A172 (cell line): ENCODE measurements at regions not wholly inside any gene's neighbourhood (a gene's known extent, or its start where the extent isn't known, plus 50 kb on each side); places are given as distances from the start of the nearest gene placed in this dataset.

Experiments
- DNase-seq: peaks from one replicate; pipeline ENCODE4 v3.0.0-alpha.2; 2015; ENCODE audit warnings: low spot score

DNA sequence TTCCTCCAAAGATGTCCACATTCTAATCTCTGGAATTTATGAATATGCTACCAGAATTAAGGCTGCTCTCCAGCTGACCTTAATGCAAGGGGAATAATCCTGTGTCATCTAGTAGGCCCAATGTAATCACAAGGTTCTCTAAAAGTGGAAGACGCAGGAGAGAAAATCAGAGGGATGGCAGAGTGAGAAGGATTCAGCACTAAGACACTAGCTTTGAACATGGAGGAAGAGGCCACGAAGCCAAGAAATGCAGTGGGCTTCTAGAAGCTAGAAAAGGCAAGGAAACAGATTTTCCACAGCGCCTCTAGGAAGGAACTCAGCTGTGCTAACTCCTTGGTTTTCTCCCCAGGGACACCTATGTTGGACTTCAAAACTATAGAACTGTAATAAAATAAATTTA is 240.7 kb upstream of the TRAM1L1 start:
- DNase-seq, result no peak

DNA sequence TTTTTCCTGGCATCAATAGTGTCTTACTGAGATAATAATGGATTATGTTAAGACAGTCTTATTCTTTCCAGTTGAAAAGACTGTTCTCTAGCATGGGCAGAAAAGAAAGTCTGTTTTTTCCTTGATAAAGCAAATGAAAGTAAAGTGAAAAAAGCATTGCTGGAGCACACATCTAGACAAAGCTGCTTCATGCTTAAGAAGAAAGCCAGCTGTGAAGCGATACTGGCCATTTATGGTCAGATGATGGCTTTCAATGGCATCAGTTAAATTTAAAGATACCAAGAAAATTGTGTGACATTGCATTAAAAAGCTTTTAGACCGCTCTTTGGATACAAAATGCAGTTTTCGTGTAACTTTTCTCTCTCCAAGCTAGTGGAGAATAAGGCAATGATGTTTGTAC is 242.1 kb upstream of the TRAM1L1 start:
- DNase-seq, result peak; percentile 5

DNA sequence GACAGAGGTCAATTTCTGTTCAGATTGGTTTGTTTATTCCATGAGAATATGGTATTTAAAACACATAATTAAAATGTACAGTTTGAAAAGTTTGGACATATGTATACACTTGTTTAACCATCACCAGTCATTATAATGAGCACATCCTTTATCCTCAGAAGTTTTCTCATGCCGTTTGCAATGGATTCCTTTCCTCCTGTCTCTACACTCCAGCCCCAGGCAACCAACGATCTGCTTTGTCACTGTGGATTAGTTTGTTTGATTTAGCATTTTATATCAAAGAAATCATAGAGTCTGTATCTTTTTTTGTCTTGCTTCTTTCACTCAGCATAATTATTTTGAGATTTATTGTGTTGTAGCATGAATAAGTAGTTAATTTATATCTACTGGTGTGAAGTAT is 243.0 kb upstream of the TRAM1L1 start:
- DNase-seq, result no peak

DNA sequence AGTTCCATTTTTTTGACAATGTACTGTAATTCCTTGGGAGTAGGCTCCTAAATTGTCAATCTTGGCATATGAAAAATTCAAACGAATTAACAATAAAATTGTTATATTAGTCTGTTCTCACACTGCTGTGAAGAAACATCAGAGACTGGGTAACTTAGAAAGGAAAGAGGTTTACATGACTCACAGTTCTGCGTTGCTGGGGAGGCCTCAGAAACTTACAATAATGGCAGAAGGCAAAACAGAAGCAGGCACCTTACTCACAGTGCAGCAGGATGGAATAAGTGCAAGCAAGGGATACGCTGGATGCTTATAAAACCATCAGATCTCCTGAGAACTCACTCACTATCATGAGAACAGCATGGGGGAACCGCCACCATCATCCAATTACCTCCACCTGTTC is 246.4 kb upstream of the TRAM1L1 start:
- DNase-seq, result no peak

DNA sequence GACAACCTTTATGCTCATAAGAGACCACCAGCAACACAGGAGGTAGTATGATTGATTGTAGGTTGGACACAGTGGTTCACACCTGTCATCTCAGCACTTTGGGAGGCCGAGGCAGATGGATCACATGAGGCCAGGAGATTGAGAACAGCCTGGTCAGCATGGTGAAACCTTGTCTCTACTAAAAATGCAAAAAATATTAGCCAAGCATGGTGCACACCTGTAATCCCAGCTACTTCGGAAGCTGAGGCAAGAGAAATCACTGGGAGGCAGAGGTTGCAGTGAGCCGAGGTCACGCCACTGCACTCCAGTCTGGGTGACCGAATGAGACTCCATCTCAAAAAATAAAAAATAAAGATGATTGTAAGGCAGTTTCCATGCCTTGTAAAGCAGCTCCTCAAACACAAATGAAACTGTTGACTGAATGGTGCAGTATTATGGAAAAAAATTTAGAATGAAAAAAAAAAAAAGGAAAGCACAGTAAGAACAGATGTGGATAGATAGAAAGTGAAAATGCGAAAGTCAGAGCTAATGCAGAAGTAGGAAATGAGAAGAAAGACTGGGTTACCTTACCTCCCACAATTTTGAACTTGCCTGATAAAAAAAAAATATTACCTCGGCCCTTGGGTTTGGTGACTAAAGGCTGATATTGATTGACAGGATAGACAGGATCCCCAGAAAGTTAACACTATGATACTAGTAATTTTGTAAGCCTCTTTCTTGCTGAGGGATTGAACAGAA is 249.2 kb upstream of the TRAM1L1 start:
- DNase-seq, result no peak

DNA sequence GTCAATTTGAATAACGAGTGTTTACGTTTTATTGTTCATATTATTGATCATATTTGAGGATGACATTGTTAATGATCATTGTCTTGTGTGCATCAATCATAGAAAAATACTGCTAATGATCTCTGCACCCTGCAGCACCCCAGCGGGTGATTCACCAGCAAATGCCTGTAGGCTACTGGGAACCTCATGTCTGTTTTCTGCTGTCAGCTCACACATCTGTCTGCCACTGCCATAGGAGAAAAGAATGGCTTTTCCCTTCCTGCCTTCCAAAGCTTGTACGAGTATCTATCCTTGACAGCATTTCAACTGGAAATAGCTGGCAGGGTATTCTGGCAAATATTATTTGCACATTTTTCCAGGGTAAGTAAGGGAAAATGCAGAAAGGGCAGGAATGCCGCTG is 272.1 kb upstream of the TRAM1L1 start:
- no peak for DNase-seq

DNA sequence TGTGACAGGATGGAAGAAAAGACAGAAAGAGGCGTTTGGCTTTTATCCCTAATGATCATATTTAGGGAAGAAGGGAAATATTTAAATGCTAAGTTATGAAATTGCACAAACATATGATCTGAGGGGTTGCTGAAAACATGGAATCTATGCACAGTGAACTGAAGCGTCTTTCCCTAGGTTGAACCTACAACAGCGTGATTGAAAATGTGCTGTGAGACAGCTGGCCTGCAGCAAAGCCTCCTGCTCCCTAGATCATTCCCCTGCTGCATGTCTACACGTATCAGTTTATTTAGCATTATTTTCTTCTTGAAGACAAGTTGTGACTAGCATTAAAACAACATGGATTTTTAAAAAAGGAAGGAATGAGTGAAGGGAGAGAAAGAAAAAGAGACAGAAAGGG is 272.5 kb upstream of the TRAM1L1 start:
- DNase-seq, result no peak

DNA sequence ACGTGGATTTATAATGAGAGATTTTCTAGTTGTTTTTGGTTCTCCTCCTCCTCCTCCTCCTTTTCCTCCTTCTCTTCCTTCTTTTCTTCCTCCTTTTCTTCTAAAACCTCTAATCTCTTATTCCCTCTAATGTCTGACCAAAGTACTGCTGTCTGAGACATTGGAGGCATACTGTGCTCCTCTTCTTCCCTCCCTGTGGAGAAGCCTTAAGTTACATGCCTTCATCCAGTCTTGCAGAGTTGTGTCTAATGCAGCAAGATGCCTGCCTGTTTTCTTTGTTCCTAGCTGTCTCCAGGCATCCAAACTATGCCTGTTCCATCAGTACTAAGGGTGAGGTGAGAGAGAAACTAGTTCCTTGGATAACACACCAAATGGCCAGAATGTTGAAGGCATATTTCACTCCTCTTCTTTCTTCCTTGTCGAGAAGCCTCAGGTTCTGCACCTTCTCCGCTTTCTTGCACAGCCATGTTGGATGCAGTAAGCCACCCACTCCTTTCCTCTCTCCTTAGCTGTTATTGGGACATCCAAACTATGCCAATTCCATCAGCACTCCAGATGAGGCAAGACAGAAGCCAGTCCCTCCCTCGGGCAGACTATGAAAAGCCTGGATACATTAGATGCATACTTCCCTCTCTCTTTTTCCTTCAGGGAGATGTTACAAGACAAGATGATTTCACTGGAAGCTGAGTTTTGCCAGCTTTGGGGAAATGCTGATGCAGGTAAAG is 285.7 kb upstream of the TRAM1L1 start:
- DNase-seq, result no peak

DNA sequence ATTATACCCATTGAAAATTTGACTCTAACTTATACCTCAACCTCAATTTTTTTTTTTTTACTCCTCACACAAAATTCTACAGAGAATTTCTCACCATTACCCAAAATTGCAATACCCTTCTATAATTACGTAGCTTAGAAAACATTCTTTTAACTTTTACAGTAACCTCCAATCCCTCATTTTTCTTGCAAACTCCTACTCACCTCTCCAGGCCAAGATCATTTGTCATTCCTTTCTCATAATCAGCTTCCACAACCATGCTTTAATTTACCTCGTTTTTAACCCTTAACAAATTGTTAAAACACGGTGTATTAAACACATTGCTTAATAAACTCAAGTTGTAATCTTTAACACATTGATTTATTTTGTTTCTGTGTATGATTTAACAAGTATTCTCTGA is 289.7 kb upstream of the TRAM1L1 start:
- DNase-seq, result no peak

DNA sequence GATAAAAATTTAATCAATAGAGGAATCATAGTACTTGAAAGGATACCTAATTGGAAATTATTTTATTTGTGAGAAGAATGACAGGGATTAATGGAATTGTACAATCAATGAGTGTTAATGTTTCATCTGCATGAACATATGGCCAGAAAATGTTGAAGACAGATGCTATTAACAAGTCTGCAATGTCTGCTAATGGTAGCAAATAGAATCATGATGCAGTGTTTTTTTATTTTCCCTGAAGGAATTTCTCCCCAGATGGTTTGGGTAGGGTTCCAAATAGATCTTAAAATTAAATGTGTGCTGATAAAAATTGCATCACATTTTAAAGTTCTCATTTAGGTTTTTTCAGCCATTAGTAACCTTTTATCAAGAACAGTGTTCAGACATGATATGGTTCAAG is 291.3 kb upstream of the TRAM1L1 start:
- no peak for DNase-seq

DNA sequence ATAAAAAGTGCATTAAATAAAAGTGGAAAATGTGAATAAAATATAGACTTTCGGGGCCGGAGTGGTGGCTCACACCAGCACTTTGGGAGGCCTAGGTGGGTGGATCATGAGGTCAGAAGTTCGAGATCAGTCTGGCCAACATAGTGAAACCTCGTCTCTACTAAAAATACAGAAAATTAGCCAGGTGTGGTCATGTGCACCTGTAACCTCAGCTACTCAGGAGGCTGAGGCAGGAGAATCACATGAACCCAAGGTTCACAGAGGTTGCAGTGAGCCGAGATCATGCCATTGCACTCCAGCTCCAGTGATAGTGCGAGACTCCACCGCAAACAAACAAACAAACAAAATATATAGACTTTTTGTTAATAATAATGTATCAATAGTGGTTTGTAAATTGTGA is 293.6 kb upstream of the TRAM1L1 start:
- no peak for DNase-seq

DNA sequence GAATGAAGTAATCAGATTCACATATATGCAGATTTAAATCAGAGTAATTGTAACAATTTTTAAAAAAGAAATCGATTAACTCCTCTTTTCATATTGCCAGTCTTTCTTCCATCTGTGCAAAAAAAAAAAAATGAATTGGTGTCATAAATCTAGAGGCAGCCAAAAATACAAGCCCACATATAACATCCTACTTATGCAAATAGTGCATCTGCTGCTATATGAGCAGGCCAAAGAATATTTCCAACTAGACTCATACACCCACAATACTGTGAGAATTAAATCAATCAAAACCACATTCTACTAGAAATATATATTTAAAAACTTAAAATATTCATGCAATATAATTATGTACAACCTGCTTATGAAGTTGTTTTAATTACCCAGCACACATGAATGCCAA is 298.1 kb upstream of the TRAM1L1 start:
- DNase-seq, result no peak

DNA sequence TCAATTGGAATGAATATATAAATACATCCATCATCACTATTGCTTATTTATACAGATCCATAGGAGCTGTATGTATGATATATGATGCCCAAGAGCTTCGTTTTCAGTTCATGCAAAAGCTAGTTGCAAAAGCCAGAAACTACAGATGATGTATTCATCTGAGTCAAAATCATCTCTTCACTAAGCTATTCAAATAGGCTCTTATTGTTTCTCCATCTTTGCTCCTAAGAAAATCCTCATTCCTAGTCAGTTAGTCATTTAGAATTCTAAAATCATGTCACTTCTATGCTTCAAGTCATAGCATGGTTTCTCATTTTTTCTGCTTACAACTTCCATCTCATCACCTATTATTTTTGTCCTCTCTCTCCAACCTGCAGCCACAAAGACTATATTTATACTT is 300.1 kb upstream of the TRAM1L1 start:
- peak; percentile 8 for DNase-seq

DNA sequence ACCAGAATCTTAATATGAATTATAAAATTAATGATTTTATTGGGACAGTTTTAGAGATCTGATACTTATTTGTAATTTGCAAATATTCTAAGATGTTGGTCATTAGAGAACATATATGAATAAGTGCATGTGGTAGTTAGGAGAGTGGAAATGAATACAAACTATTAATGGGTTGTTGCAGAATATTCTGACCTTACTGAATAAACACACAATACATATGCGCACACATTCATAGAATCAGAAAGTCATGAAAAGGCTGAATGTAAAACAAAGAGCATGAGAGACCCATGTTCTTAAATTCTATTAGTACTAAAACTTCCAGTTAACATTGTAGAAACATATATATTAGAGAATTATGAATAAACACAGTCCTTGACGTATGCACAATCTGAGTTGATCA is 301.7 kb upstream of the TRAM1L1 start:
- no peak for DNase-seq

DNA sequence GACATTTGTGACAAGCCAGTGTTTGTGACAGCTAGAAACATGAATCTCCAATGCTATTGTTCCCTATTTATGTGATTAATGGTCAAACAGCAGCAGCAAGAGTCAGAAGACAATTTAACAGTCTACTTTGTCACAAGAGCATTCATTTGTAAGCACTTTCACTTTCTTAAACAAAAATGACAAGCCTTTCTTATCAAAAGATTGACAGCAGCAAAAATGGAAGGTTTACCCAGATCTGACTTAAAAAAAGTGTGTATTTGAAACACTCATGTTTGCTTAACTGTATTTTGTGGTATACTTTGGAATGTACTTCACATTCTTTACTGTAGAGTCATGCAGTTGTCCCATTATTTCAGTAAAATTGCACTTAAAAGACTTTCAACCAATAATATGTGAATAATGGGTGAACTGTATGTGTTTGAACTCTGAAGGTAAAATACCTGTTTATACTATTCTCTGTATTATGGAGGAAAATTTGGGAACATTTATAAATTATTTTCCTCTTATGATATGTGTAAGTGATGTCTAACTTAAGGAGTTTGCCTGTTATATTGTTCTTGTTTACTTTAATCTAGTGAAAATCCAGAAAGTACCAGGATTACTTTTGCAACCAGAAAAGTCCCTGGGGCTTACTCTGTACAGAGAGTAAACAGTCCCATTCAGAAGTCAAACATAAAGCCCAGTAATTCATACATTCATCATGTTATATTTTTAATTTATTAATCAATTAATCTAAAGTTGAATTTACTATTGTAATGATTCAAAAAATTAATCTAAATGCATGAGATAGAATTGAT is 314.9 kb upstream of the TRAM1L1 start:
- DNase-seq, result peak; percentile 84

DNA sequence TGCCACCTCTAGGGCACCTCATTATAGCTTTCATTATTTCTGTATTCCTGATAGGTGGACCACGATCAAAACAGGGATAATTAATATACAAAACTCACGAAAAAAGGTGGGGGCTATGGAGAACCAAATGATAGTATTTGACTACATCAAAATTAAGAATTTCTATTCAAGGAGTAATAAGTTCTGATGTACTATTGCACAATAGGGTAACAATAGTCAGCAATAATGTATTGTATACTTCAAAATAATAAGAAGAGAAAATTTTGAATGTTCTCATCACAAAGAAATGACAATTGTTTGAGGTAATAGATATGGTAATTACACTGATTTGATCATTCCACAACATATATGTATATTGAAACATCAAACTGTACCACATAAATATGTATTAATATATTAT is 327.3 kb upstream of the TRAM1L1 start:
- DNase-seq, result no peak

DNA sequence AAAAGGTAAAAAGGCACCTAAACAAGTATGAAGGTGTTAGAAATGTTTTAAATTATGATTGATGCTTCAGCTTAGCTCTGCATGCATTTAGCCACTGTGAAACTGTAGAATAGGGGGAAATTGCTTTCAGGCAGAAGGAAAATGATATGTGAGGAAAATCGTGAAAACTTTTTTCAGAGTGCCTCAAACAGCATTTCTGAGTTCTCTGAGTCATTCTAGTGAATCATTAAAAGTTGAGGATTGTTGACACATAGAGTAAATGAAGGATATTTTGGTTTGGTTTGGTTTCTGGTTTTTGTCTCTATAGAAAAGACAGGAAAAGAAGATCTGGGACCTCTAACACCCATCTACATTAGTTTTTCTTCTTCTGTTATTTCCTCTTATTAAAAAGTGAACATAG is 332.5 kb upstream of the TRAM1L1 start:
- no peak for DNase-seq

DNA sequence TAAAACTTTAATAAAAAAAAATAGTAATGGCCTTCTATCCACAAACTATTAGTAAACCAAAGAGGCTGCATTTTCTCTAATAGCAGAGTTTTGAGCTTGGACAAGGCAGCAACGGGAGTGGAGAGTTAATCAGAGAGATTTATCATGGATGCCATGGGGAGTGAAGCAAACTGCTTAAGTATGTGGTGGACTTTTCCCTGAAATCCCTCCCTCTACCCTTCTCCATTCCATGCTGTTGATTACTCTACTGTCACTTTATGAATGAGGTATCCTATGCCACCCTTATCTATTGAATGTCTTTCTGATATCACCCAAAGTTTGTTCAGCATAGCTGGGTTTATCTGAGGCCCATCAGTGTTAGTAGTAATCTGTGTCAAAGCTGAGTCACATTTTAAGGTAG is 335.6 kb upstream of the TRAM1L1 start:
- no peak for DNase-seq

DNA sequence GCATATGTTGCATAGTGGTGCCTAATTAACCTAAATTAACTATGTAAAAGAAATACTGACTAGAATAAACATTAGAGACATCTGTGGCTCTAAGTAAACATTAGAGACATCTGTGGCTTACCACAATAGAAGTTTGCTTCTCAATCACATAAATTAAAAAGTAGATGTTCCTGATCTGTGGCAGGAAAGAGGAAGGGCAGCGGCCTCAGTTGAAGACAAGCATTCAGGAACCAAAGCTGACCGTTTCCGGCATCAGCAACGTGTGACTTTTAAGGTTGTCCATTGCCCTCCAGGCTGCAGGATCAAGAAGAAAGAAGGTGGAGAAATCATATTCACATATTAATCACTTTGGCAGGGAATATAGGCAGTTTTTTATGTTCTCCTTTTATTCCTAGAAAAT is 336.3 kb upstream of the TRAM1L1 start:
- DNase-seq, result no peak

DNA sequence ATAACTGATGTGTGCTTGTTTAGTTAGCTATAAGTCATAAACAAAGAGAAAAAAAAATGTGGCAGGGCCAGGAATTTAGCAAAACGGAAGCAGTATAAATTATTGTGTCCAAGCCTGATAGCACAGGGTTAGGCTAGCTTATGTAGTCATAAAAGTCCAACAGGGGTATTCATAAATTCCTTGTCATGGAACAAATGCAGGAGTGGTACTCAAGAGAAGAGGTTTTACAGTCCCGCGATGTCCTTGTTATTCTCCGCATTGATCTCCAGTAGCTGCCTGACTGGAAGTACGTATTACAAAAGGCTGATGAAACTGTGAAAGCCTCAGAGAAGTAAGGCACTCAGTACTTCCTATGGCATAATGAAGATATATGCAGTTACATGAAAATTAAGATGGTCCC is 336.9 kb upstream of the TRAM1L1 start:
- no peak for DNase-seq

DNA sequence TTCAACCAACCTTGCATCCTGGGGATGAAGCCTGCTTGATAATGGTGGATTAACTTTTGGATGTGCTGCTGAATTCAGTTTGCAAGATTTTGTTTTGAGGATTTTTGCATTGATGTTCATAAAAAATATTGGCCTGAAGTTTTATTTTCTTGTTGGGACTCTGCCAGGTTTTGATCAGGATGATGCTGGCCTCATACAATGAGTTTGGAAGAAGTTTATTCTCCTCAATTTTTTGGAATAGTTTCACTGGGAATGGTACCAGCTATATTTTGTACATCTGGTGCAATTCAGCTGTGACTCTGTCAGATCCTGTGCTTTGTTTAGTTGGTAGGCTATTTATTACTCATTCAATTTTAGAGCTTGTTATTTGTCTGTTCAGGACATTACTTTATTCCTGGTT is 340.3 kb upstream of the TRAM1L1 start:
- DNase-seq, result no peak

DNA sequence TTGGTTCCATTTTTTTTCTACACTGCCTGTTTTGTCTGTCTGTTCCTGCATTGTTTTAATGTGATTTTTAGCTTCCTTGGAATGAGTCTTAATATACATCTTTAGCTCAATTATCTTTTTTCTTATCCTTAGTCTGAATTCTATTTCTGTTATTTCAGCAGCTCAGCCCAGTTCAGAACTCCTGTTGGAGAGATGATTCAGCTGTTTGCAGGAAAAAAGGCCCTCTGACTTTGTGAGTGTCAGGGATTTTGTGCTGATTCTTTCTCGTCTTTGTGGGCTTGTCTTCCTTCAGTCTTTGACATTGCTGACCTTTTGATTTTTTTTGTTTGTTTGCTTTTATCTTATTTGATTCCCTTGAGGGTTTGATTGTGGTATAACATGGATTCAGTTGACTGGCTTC is 343.2 kb upstream of the TRAM1L1 start:
- DNase-seq, result no peak

DNA sequence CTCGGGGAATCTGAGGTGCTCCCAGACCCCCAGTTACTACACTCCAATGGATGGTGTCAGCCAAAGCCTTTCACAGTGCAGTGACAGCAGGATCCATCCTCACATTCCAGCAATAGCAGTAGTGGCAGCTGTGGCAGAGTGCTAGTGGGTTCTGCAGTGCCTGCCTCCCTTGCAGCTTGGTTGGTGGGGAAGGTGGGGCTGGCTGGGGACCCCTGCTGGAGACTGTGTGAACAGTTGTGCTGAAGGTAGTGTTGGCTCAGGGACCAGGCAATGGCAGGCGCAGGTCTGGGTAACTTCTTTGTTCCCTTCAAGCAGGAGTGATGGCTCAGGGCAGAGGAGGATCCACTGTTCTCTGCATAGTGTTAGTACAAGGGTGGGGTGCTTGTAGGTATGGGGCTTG is 343.7 kb upstream of the TRAM1L1 start:
- DNase-seq, result no peak
